ENCODE measurements at regions not wholly inside any gene's neighbourhood (a gene's known extent, or its start where the extent isn't known, plus 50 kb on each side); places are given as distances from the start of the nearest gene placed in this dataset.

- TF ChIP-seq, protein P1, sequence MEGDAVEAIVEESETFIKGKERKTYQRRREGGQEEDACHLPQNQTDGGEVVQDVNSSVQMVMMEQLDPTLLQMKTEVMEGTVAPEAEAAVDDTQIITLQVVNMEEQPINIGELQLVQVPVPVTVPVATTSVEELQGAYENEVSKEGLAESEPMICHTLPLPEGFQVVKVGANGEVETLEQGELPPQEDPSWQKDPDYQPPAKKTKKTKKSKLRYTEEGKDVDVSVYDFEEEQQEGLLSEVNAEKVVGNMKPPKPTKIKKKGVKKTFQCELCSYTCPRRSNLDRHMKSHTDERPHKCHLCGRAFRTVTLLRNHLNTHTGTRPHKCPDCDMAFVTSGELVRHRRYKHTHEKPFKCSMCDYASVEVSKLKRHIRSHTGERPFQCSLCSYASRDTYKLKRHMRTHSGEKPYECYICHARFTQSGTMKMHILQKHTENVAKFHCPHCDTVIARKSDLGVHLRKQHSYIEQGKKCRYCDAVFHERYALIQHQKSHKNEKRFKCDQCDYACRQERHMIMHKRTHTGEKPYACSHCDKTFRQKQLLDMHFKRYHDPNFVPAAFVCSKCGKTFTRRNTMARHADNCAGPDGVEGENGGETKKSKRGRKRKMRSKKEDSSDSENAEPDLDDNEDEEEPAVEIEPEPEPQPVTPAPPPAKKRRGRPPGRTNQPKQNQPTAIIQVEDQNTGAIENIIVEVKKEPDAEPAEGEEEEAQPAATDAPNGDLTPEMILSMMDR (IDR thresholded peaks at IDR 0.05 in 2 of 3, conservative IDR thresholded peaks at IDR 0.05 in 1 of 3; ENCODE audit: borderline replicate concordance in 1 of 3, insufficient read depth in 1 of 3, low read depth in 2 of 3, low read length in 2 of 3): no peak
- TF ChIP-seq EZH2 (IDR thresholded peaks at IDR 0.05) (no peak), EZH2phosphoT487 (IDR thresholded peaks at IDR 0.05; ENCODE audit: borderline replicate concordance) (no peak), SIN3A (IDR thresholded peaks at IDR 0.05; ENCODE audit: low read depth) (no peak), ZBTB33 (IDR thresholded peaks at IDR 0.05; ENCODE audit: extremely low read depth, insufficient replicate concordance, low read length) (no peak)
Observed at GRCh38 chr2:4012197-4012596, 308.8 kb downstream of the DCDC2C start.
